ENCODE measurements at regions not wholly inside any gene's neighbourhood (a gene's known extent, or its start where the extent isn't known, plus 50 kb on each side); places are given as distances from the start of the nearest gene placed in this dataset.

DNA sequence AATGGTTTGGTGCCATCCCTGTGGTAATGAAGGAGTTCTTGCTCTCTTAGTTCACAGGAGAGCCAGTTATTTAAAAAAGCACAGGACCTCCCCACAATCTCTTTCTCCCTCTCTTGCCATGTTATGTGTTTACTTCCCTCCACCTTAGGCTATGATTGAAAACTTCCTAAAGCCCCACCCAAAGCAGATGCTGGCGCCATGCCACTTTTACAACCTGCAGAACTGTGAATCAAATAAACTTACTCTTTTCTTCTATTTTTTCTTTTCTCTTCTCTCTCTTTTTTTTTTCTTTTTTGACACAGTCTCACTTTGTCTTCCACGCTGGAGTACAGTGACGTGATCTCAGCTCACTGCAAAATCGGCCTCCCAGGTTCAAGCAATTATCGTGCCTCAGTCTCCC is 508.4 kb upstream of the EPHA7 start:
- Mint-ChIP-seq H3K27me3 (no peaks in the 10 kb centered on the region), H3K9me3 (no peaks in the 10 kb centered on the region), H3K4me1 (no peaks in the 10 kb centered on the region), H3K36me3 (no peaks in the 10 kb centered on the region), H3K27ac (no peak overlapping the region), H3K4me3 (no peak overlapping the region)
- no peak for DNase-seq

DNA sequence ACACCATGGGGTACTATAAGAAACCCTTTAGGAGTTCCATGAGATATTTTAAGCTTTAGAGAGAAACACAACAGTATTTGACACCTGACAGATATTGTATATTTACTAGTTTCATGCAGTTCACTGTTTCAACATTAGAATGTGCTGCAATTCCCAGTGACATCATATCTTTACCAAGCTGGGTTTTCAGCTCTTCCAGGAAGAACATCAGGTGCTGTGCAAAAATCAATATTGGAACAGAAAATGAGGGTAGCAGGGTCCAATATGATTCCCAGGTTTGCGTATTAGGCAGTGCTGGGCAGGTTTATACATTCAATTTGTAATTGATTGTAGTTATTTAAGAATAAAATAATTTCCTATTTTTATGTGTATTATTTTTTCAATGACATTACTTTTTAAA is 500.0 kb upstream of the EPHA7 start:
- H3K27ac Mint-ChIP-seq: no peak overlapping the region
- H3K4me3 Mint-ChIP-seq: no peak overlapping the region
- no peaks in the 10 kb centered on the region for H3K36me3 Mint-ChIP-seq
- no peak for DNase-seq
- no peaks in the 10 kb centered on the region for H3K27me3 Mint-ChIP-seq
- no peaks in the 10 kb centered on the region for H3K4me1 Mint-ChIP-seq
- H3K9me3 Mint-ChIP-seq: peaks cover 1% of the 10 kb centered on the region

DNA sequence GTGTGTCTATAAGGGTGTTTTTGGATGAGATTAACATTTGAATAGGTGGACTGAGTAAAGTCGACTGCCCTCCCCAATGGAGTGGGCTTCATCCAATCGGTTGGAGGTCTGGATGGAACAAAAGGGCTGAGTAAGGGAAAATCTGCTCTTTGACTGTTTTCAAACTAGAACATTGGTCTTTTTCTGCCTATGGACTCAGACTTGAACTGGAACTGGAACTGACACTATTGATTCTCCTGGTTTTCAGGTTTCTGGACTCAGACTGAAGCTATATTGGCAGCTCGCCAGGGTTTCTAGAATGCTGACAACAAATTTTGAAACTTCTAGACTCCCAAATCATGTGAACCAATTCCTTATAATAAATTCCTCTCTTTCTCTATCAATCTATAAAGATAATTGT is 498.9 kb upstream of the EPHA7 start:
- no peaks in the 10 kb centered on the region for H3K4me1 Mint-ChIP-seq
- H3K27me3 Mint-ChIP-seq: no peaks in the 10 kb centered on the region
- H3K27ac Mint-ChIP-seq: no peak overlapping the region
- H3K9me3 Mint-ChIP-seq: peaks cover 1% of the 10 kb centered on the region
- no peaks in the 10 kb centered on the region for H3K36me3 Mint-ChIP-seq
- DNase-seq: no peak
- H3K4me3 Mint-ChIP-seq: no peak overlapping the region

DNA sequence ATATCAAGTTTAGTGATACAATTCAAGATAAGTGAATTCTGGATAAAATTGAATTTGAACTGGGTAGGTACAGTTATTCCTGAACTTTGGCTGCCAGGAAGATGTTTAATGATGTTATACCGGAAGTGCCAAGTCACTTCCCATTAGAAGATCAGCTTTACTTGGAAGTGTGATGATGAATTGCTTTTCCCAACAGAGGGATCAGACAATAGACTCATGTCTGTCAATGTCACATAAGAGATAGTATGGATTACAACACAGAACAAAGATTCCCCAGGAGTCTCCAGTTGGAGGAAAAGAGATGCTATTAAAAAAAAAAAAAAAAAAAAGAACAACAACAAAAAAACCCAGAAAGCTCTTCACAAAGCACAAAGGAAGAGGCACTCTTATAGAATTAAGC is 497.9 kb upstream of the EPHA7 start:
- Mint-ChIP-seq H3K36me3 (no peaks in the 10 kb centered on the region), H3K27me3 (no peaks in the 10 kb centered on the region), H3K9me3 (peaks cover 1% of the 10 kb centered on the region), H3K4me3 (no peak overlapping the region), H3K27ac (no peak overlapping the region), H3K4me1 (no peaks in the 10 kb centered on the region)
- no peak for DNase-seq

DNA sequence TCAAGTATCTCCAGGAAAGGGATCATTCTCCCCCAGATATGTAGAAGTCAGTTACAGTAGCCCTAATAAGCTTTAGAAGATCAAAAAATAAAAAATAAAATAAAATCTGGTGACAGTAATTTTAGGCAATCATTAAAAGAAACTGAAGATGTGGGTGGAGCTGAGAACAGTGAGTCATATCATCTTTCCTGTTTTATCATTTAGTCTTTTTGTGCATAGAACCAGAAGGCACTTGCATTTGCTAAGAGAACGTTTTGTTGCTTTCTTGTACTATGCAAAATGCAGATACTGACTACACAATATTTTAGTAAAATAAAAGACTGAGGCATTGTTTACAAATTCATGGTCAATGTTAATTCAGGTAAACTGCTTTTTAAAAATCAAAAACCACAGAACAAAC is 497.4 kb upstream of the EPHA7 start:
- Mint-ChIP-seq H3K4me1 (no peaks in the 10 kb centered on the region), H3K27ac (no peak overlapping the region), H3K9me3 (peaks cover 4% of the 10 kb centered on the region), H3K27me3 (no peaks in the 10 kb centered on the region), H3K4me3 (no peak overlapping the region), H3K36me3 (no peaks in the 10 kb centered on the region)
- no peak for DNase-seq

DNA sequence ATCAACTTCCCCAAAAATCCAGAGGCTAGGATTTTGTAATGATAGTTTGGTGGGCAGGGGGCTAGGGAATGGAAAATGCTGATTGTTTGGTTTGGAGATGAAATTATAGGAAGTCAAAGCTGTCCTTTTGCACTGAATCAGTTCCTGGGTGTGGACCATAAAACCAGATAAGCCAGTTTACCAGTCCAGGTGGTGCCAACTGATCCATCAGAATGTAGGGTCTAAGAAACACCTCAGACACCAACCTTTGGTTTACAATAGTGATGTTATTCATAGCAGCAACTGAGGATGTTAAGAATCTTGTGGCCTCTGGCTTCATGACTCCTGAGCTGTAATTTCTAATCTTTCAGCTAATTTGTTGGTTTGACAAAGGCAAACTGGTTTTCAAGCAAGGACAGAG is 496.6 kb upstream of the EPHA7 start:
- Mint-ChIP-seq H3K27me3 (no peaks in the 10 kb centered on the region), H3K9me3 (peaks cover 4% of the 10 kb centered on the region), H3K27ac (no peak overlapping the region), H3K4me1 (no peaks in the 10 kb centered on the region), H3K36me3 (no peaks in the 10 kb centered on the region), H3K4me3 (no peak overlapping the region)
- no peak for DNase-seq

DNA sequence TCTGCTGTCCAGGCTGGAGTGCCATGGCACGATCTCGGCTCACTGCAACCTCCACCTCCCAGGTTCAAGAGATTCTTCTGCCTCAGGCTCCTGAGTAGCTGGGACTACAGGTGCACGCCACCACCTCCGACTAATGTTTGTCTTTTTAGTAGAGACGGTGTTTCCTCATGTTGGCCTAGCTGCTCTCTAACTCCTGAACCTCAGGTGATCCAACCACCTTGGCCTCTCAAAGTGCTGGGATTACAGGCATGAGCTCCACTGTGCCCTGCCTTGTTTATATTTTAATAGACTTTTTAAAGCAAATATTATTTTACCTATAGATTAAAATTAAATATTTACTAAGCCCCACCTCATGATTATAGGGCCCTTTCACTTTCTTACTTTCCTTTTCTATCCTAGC is 483.2 kb upstream of the EPHA7 start:
- DNase-seq: no peak
- Mint-ChIP-seq H3K9me3 (peaks cover 4% of the 10 kb centered on the region), H3K4me1 (no peaks in the 10 kb centered on the region), H3K27ac (no peak overlapping the region), H3K27me3 (no peaks in the 10 kb centered on the region), H3K4me3 (no peak overlapping the region), H3K36me3 (no peaks in the 10 kb centered on the region)

DNA sequence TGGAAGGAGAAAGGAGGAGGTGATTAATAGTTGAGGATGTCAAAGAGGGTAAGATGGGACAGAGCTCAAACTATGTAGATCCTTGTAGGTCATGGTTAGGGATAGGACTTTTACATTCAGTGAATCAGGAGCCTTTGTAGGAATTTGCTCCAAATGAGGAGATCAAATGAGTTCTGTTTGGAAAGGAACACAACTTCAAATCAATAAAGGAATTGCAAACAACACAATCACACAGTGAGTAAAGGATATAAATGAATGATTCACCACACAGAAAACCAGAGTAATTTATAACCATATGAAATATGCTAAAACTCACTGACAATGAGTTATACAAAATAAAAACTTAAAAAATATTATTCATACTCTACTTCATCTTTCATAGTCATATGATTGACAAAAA is 480.8 kb upstream of the EPHA7 start:
- Mint-ChIP-seq H3K4me3 (no peak overlapping the region), H3K27ac (no peak overlapping the region), H3K9me3 (peaks cover 3% of the 10 kb centered on the region), H3K36me3 (no peaks in the 10 kb centered on the region), H3K4me1 (no peaks in the 10 kb centered on the region), H3K27me3 (no peaks in the 10 kb centered on the region)
- no peak for DNase-seq

DNA sequence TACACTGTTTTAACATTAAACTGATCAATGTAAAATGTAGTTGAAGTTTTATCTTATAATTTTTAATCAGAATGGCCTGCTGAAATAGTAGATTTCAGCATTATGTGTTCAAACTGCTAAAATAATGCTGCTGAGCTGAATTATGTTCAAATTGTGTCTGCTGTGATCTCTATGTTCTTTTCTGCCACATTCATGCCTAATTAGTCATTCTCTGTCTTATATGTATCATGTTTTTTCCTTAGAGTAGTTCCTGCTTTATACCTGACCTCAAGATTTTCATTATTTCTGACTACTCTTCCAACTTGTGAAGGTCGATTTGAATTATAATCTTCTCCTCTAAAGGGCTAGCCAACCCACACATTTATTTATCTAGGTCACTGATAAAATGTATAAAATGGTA is 476.7 kb upstream of the EPHA7 start:
- Mint-ChIP-seq H3K9me3 (peaks cover 5% of the 10 kb centered on the region), H3K36me3 (no peaks in the 10 kb centered on the region), H3K27me3 (no peaks in the 10 kb centered on the region), H3K27ac (no peak overlapping the region), H3K4me3 (no peak overlapping the region), H3K4me1 (no peaks in the 10 kb centered on the region)
- no peak for DNase-seq

DNA sequence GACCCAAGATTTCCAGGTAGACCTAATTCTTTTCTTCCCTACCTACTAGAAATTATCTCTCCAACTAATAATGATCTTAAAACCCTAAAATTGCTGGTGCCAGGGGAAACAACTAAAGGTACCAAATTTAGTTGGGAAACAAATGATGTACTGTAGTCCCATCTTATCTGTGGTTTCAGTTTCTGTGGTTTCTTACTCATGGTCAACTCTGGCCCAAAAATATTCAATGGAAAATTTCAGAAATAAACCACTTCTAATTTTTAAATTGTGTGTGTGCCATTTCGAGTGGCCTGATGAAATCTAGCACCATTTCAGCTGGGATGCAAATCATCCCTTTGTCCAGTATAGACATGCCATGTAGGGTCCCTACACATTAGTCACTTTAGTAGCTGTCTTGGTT is 475.2 kb upstream of the EPHA7 start:
- H3K9me3 Mint-ChIP-seq: peaks cover 5% of the 10 kb centered on the region
- no peak overlapping the region for H3K27ac Mint-ChIP-seq
- H3K4me1 Mint-ChIP-seq: no peaks in the 10 kb centered on the region
- no peak overlapping the region for H3K4me3 Mint-ChIP-seq
- DNase-seq: no peak
- no peaks in the 10 kb centered on the region for H3K36me3 Mint-ChIP-seq
- no peaks in the 10 kb centered on the region for H3K27me3 Mint-ChIP-seq

DNA sequence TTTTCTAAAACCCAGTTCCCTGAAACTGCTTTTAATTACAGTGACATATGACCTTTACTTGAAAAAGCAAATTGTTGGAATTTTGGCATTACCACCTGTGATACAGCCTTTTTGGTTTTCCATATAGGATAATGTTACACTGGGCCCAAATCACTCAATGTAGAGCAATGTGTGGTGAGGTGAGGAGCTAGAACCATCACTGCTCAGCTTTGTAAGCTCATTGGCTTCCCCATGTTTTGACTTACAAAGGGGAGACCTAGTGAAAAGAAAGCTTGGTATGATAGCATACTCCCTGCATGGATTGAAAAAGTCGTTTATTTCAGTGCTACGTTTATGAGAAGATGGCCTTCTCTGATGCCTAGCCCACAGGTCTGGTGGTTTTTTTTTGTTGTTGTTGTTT is 470.4 kb upstream of the EPHA7 start:
- H3K36me3 Mint-ChIP-seq: no peaks in the 10 kb centered on the region
- H3K27ac Mint-ChIP-seq: no peak overlapping the region
- H3K27me3 Mint-ChIP-seq: no peaks in the 10 kb centered on the region
- H3K9me3 Mint-ChIP-seq: peaks cover 2% of the 10 kb centered on the region
- no peak for DNase-seq
- H3K4me1 Mint-ChIP-seq: no peaks in the 10 kb centered on the region
- no peak overlapping the region for H3K4me3 Mint-ChIP-seq

DNA sequence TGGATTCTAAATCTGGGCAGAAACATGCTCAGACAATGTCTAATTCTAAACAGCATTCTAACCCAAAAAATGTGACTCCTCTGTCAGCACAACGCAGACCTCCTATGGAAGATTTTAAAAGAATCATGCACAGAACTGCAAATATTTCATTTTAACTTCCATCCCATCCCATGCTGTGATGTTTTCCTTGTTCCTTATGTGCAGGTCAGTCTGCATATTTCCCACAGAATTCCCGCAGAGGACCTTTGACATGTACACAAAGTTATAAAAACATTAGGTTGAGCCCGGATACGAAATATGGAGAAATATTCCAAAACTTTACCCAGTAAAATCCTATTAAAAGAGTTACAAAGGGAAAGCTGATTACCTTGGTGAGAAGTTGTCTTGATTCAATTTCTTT is 467.1 kb upstream of the EPHA7 start:
- no peaks in the 10 kb centered on the region for H3K9me3 Mint-ChIP-seq
- no peaks in the 10 kb centered on the region for H3K27me3 Mint-ChIP-seq
- H3K4me3 Mint-ChIP-seq: no peak overlapping the region
- no peaks in the 10 kb centered on the region for H3K36me3 Mint-ChIP-seq
- H3K27ac Mint-ChIP-seq: no peak overlapping the region
- DNase-seq: no peak
- no peaks in the 10 kb centered on the region for H3K4me1 Mint-ChIP-seq

DNA sequence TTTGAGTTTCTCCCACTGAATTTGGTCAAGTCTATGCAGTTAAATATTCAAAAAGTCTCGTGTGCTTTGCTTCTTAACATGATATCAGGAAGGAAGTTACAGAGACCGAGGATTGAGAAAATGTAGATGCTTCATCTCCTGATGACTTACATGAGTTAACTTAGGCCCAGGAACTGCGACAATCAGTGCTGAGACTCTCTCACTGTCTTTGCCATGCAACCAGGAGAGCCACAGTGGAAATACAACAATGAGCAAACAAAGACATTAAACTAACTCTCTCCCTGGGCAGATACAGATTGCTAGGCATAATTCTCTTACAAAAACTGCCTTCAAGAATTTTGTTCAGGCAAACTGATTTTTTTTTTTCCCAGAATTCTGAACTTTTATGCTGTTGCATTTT is 440.6 kb upstream of the EPHA7 start:
- no peak for DNase-seq
- Mint-ChIP-seq H3K4me3 (no peak overlapping the region), H3K36me3 (no peaks in the 10 kb centered on the region), H3K9me3 (peaks cover 4% of the 10 kb centered on the region), H3K27me3 (no peaks in the 10 kb centered on the region), H3K27ac (no peak overlapping the region), H3K4me1 (no peaks in the 10 kb centered on the region)

DNA sequence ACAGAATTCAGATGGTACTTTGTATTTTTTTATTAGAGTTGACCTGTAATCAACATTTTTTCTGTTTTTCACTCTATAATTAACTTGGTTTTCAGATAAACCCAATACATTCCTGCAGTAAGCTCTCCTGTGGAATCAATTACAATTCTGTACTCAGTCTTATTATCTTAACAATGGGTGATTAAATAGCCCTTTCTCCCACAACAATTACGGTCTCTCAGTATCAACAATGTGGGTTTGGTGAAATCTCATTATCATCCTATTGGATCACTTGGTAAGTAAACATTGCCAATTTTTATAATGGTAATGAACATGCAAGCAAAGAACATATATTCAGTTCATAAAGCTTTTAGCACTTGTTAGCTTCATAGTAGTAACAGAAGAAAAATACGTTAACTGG is 438.9 kb upstream of the EPHA7 start:
- no peak overlapping the region for H3K4me3 Mint-ChIP-seq
- H3K9me3 Mint-ChIP-seq: peaks cover 9% of the 10 kb centered on the region
- no peaks in the 10 kb centered on the region for H3K4me1 Mint-ChIP-seq
- no peaks in the 10 kb centered on the region for H3K36me3 Mint-ChIP-seq
- H3K27ac Mint-ChIP-seq: no peak overlapping the region
- DNase-seq: no peak
- no peaks in the 10 kb centered on the region for H3K27me3 Mint-ChIP-seq

DNA sequence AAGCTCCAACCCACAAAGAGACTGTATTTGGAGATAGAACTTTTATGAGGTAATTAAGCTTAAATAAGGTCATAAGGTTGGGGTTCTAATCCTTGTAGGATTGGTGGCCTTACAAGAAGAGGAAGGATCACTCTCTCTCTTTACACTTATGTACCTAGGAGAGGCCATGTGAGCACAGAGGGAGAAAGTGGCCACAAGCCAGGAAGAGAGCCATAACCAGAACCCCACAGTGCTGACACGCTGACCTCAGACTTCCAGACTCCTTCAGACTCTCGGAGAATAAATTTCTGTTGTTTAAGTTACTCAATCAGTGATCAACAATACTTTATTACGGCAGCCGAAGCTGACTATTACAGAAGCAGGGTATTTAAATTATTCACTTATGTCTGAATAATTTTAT is 430.5 kb upstream of the EPHA7 start:
- Mint-ChIP-seq H3K36me3 (no peaks in the 10 kb centered on the region), H3K27ac (no peak overlapping the region), H3K4me1 (no peaks in the 10 kb centered on the region), H3K4me3 (no peak overlapping the region), H3K9me3 (peaks cover 5% of the 10 kb centered on the region), H3K27me3 (no peaks in the 10 kb centered on the region)
- DNase-seq: no peak

DNA sequence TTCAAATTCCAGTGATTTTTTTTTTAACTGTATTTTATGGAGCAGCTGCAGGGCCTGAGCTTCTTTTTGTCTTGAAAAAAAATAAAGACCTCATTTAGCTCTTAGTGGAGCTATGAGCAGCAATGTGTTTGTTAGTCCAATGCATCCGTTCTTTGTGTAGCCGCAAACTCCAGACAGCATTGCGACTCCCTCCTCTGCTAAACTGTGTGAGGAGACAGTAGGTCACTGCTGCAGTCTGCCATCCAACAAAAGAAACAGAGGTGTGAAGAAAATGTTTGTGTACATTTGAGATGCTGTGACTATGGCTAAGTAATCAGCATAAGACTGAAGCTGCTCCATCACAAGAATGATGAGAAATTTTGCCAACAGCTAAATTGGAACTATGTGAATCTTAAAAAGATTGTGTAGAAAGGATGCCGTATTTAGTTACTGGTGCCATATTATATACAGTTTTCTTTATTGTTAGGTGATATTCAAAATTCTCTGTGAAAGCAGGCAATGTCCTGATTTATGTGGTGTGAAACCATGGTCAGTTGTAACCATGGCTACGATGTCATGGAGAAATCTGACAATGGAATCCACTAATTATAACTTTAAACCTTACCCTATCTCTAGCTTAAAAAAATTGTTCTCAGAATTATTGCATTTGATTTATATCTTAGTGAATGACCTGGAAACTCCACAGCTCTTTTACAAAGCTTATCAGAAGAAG is 428.8 kb upstream of the EPHA7 start:
- Mint-ChIP-seq H3K9me3 (peaks cover under 1% of the 10 kb centered on the region), H3K36me3 (no peaks in the 10 kb centered on the region), H3K27me3 (no peaks in the 10 kb centered on the region), H3K27ac (no peak overlapping the region), H3K4me1 (no peaks in the 10 kb centered on the region), H3K4me3 (no peak overlapping the region)
- no peak for DNase-seq

DNA sequence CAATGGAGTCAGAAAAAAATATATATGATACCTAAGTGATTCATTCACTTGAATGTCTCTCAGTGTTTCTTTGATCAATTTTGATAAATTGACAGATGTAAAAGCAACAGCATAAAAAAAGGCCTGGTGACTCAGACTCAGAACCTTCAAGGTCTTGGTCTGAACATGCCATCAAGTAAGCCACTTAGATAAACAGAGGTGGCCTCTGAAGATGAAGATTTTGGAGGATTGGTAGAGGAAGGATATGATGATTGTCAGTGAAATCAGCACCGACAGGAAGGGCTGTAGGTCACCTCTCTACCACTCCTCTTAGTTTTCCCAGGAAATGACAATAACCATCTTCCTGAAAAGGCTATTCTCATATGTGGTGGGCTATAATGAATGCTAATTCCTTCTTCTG is 422.8 kb upstream of the EPHA7 start:
- no peak for DNase-seq
- Mint-ChIP-seq H3K4me1 (no peaks in the 10 kb centered on the region), H3K27me3 (no peaks in the 10 kb centered on the region), H3K27ac (no peak overlapping the region), H3K36me3 (no peaks in the 10 kb centered on the region), H3K4me3 (no peak overlapping the region), H3K9me3 (peaks cover 1% of the 10 kb centered on the region)

Data from activated naive CD8-positive, alpha-beta T cell treated with anti-CD3 and anti-CD28 coated beads for 36 hours (primary cell).